HG03025 (cell line): ENCODE measurements at regions not wholly inside any gene's neighbourhood (a gene's known extent, or its start where the extent isn't known, plus 50 kb on each side); places are given as distances from the start of the nearest gene placed in this dataset.

Experiments
- ATAC-seq: cut with Tn5 transposase; IDR thresholded peaks from one replicate; pipeline ENCODE4 v1.9.1; 2021; ENCODE audit warnings: mild to moderate bottlenecking, moderate library complexity; ENCODE audit not compliant: unreplicated experiment, low FRiP score

DNA sequence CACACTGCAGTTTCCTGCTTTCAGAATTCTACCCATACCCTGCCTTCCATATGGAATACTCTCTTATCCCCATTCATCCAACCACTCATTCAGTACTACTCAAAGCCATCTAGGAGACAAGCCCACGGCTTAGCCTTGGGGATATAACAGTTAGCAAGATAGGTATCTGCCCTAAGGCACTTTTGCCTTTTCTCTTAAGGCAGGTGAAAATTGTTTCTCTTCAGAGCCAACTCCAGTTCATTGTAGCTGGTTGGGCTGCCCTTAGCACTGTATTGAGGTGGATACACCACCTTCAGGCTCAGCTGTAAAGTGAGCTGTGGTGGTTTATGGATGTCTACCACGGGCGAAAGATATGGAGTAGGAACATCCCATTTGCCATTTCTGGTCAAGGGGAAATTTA is 729.7 kb upstream of the TBX3 start:
- ATAC-seq, result no peak

DNA sequence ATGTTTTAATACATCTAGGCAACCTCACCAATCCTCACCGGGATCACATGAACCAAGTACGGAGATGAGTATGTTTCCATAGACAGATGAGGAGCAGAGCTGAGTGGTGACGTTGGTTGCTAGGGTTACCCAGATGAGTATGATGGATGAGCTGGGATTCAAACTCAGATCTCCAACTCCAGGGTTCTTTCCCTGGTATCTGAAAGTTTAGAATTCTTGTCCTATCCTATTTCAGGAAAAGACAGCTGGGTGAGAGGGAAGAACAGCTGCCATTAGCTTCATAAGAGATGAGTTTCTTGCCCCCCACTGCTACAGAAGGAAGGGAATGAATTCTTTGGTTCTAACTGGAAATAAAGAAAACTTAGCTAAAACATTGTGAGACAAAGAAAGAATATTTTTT is 728.9 kb upstream of the TBX3 start:
- ATAC-seq, result no peak

DNA sequence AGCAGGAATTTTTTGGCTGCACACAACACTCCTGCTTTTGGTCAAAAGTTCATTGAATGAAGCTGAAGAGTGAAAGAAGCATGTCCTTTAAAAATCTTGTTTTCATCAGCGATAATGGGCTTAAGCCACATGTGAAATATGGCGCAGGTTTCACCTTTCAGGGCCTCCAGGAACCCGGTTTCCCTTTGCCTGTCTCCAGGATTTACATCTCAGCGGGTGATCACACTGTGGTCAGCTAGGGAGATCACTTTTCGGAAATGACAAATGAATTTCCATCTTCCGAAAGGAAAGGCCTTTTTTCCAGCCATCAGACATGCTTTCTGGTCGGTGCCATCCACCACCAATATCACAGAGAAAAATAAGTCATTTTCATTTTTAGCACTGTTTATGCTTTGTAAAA is 727.1 kb upstream of the TBX3 start:
- ATAC-seq, result no peak

DNA sequence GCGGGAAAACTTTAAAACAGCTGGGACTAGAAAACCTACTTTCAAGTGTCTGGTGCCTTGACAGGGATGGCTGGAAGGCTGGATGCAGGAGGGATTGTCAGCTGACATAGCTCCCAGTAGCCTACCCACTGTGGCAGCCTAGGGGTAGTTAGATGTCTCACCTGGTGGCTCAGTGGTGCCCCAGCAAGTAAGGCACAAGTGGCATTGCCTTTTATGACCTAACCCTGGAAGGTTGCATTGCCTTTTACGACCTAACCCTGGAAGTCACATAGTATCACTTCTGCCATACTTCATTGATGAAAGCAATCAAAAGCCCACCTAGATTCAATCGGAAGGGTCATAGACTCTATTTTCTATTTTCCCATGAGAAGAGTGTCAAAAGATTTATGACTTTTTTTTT is 724.7 kb upstream of the TBX3 start:
- ATAC-seq, result no peak

DNA sequence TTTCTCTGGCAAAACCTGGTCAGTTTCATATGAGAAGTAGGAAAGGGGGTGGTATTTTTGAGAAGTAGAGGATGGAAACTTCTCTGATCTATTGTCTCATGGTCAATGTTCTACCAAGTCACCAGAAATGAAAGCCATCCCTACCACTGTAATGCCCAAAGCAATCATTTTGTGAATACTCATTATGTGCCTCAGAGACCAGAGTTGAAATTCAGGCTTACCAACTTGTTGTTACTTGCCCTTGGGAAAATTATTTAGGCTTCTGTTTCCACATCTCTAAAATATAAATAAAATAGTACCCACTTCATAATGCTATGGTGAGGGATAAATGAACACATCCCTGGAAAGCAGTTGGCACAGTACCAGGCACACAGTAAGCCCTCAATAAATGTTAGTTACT is 723.7 kb upstream of the TBX3 start:
- ATAC-seq, result no peak

DNA sequence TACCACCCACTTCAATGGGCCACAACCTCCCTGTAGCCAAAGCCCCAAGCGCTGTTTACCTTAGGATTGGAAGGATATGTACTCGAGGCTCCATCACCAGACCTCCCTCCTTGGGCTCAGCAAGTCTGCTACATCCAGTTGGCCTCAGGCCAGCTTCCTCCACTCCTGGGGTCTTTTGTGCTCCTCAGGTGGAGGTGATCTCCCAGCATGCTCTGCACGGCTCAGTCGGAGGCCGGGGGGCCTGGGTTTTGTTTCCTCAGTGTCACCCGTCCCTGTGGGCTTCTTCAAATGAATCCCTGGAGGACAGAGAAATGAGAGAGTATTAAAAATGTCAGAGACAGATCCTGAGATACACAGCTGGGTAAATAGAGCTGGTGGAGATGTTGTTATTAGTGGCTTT is 723.1 kb upstream of the TBX3 start:
- ATAC-seq, result no peak

DNA sequence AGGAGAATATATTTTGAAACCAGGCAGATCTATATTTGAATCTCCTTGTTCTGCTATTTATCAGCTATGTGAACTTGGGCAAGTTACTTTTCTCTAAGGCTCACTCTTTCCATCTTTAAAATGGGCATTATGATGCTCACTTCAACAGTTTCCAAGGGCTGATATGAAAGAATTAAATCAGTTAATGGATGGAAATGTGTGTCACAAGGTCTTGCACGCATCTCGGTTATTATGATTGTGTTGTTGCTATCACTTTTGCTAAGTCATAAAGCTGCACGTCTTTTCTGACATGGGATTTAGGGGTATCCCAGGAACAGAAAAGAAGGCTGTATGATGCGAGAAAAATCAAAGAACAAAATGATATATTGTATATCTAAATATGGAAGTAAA is 721.5 kb upstream of the TBX3 start:
- ATAC-seq, result no peak

DNA sequence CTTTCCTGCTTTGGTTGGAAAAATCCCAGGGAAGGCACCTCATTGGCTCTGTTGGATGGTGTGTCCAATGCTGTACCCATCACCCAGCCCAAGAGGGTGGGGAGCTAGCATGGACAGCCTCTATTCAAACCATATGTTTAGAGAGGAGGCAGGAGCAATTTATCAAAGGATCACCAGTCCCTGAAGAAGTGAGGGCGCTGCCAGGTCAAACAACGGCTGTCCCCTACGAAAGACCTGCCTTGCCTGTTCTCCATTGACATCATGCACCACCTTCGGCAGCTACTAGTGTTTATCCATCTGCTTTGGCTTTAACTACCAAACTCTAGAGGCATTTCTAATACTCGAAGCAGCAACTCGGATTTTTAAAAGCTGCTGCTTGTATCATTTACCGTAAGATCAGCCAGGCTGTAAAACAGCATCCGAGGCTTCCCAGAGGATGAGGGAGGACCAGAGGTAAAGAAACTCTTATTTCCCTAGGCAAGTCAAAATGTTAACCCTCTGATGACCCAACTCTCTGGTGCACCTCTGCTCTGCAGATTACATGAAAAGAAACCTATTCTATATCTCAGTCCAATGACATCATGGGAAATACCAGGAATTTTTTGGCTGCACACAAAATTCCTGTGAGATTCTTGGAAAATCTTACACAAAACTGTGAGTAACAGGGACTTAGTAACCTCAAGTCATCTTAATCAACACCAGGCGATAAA is 720.9 kb upstream of the TBX3 start:
- no peak for ATAC-seq

DNA sequence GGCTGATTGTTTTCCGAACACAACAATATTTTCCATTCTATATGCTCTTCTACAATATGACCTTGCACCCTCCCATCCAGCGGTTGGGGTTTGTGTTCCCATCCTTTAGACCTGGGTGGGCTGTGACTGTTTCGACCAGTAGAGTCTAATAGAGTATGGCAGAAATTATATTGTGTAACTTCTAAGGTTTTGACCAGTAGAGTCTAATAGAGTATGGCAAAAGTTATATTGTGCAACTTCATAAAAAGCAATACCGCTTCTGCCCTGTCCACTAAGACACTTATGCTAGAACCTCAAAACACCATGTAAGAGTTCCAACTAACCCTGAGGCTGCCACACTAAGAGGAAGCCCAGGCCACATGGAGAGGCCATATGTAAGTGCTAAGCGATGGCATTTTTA is 719.7 kb upstream of the TBX3 start:
- ATAC-seq, result no peak

DNA sequence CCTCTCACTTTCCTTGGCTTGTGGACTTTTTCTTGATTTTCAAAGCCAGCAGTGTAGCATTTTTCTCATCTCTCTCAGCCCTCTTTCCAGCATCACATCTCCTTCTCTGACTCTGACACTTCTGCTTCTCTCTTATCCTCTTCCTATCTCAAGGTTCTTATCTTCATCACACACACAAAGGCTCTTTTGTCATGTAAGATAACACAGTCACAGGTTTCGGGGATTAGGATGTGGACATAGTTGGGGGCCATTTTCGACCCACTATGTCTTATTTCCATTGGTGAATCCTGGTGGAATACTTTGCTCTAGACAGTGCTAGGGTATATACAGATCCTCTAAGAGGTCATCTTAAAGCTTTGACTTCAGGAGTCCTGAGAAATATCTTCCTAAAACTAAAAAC is 719.3 kb upstream of the TBX3 start:
- ATAC-seq, result no peak

DNA sequence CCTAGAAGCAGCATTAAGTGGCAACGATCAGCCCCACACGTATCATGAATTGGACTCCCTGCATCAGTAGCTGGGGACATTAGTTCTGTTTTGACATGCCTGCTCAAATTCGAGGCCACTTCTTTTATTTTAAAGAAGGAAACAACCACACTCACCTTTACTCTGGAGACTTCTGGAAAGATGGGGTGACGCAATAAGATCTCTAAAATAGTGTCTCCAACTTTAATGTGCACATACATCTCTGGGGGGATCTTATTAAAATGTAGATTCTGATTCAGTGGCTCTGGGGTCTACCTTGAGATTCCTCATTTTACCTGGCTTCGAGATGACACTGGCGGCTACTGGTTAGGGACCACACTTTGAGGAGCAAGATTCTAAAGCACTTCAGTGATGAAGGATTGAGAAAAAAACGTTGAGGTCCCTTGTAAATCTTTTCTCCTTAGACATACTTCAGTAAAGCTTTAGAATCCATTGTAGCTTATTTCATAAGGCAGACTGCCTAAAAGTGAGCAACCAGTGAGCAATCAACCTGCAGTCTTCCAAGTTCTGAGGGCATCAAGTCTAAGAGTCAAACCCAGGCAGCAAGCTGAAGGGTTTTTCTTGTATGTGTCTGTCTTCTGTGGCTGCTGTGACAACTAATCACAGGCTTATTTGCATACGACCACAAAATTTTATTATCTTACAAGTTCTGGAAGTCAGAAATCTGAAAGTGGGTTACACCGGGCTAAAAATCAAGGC is 718.6 kb upstream of the TBX3 start:
- ATAC-seq, result no peak

DNA sequence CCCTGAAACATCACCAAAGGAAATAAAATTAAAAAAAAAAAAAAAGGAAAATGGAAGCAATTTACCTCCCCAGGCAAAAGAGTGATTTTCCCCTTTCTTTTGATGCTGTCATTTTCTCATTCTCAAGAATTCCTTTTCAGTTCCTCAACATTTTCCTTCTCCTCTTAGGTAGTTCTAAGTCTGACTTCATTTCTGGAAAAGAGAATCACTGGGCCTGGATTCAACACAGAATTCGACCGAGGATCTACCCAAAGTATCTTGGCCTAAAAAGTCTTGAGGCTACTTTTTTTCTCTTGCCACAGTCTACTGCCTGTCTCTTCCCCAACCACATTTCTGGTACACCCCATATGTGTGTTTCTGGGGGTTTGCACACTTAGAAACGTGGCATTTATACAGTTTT is 717.8 kb upstream of the TBX3 start:
- no peak for ATAC-seq

DNA sequence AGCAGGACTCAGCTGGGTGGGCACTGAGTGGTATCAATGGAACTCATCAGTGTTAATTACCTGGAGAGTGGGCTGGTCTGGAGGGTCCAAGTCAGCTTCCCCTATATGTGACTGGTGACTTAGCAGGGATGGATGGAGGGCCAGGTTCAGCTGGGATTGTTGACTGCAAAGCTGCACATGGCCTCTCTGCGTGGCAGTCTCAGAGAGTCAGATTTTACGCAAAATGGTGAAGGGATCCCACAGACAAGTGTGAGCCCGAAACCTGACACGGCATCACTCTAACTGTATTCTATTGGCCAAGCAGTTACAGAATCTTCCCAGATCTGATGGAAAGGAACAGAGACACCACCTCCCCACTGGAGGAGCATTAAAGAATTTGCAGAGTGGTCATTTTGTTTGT is 716.0 kb upstream of the TBX3 start:
- no peak for ATAC-seq

DNA sequence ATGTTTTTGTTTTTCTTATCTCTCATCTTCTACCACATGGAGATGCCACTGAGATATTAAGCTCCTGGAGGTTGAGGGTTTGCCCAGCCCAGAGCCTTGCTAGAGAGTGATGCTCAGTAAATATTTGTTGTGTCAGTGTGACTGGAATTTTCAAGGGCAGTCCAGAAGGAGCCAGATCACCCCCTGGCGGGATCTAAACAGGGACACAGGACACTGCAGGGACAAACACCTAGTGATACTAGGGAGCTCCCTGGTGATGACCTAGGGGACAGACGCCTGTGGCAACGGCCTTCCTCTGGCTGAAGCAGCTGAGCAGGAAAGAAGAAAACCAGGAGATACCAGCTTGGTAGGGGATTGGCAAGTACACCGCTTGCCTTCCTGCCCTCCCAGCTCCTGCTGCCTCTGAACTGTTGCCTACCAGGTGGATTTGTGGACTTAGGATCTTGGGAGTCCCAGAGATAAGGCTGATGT is 714.4 kb upstream of the TBX3 start:
- no peak for ATAC-seq

DNA sequence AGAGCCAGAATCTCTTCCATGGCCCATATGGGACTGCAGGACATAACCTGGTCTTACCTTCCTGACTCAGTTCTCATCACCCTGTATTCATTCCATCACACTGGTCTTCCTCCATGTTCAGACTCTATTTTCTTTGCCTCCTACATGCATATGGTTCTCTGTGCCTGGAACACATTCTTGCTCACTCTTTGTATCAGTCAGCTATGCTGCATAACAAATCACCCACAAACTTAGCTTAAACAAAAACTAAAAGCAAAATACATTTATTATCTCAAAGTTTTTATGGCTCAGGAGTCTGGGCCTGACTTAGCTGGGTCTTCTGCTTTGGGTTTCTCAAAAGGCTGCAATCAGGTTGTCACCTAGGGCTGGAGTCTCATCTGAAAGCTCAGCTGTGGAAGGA is 712.6 kb upstream of the TBX3 start:
- no peak for ATAC-seq

DNA sequence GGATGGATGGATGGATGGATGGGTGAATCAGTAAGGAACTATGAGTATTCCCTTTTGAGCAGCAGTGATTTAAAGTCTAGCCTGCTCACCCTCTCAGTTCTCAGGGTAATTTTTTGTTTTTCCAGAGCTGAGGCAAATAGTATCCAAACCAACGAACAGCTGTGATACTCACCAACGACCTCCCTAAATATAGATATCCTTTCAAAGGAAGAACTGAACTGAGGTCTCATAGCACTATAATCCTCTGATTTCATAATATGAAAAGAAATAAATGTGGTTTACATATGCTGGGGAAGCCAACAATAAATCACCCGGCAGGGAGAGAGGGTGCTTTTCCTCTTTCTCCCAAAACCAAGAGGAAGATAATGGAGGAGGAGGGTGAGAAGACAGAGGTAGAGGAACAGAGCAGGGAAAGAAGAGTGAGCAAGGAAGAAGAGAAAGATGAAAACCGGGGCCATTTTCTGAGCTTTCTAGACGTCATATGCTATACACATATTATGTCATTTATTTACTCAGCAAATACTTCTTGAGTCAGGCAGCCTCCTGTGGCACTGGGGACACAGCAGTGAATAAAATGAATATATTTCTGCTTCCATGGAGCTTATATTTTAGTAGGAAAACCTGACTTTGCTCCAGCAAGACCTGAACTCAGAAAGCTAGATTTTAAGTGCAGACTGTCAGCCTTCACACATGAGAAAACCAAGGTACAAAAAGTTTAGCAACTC is 710.7 kb upstream of the TBX3 start:
- ATAC-seq, result no peak

DNA sequence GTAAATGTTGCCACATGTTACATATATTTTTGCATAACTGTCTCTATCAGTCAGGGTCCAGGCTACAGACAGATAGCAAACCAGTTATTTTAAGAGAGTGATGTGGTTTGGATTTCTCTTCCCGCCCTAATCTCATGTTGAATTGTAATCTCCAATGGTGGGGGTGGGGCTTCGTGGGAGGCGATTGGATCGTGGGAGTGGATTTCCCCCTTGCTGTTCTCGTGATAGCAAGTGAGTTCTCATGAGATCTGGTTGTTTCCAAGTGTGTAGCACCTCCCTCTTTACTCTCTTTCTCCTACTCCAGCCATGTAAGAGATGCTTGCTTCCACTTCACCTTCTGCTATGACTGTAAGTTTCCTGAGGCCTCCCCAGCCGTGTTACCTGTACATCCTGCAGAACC is 704.2 kb upstream of the TBX3 start:
- no peak for ATAC-seq

DNA sequence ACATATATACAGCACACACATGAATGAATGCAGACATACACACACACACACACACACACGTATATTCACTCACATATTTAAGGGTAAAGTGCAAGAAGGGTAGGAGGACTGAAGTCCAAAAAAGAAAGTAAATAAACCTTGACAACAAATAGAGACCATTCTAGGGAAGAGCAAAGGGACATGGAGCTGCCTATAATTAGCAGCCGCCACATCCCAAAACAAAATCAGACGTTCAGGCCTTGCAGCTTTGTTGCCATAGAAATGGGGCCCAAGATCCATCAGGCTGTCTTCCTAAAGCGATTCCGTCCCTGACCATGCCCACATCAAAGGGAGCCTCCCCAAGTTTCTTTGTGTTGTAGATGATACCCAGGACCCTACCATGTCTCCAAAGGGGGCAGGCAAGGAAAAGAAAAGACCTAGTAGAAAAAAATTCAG is 703.5 kb upstream of the TBX3 start:
- ATAC-seq, result no peak

DNA sequence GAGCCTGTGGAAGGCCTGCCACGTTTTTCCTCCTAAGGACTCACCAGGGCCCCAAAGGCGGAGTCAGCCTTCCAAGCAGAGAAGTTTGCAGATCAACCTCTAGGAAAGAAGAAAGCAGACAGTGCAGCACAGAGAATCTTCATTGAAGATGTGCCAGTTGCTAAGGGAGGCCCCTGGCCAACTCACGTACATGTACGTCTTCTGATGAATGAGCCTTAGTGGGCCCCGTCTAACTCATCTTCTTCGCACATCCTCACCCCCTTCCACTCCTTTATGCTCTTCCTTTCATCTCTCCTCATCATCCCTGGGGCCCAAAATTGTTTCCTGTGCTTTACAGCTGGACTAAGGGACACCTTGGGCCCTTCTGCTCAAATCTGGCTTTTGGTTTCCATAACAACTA is 703.0 kb upstream of the TBX3 start:
- no peak for ATAC-seq

DNA sequence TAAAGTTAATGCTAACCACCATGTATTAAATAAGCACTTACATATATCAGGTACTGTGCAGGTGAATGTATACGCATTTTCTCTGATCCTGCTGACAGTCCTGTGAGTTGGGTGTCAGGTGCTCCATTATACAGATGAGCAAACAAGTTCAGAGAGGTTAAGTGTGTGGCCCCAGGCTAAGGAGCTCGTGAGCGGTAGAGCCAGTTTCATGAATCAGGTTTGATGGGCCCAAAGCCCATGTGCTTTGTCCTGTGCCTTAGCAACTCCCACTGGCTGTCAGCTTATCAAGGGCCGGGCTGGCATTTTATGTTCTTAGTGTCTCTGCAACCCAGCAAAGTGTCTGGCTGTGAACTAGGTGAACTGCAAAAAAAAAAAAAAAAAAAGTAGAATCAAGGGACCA is 701.2 kb upstream of the TBX3 start:
- ATAC-seq, result no peak

DNA sequence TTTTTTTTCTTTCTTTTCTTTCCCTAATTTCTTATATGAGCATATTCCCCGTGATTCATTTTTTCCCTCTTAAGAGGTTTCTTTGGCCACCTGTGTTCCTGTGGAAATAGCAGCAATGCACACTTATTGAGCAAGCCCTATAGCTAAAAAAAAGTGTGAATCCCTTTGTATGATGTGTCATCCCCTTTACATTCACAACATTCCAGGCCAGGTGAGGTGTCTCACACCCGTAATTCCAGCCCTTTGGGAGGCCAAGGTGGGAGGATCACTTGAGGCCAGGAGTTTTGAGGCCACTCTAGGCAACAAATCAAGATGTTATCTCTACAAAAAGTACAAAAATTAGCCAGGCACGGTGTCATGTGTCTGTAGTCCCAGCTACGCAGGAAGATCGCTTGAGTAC is 700.4 kb upstream of the TBX3 start:
- ATAC-seq, result no peak

DNA sequence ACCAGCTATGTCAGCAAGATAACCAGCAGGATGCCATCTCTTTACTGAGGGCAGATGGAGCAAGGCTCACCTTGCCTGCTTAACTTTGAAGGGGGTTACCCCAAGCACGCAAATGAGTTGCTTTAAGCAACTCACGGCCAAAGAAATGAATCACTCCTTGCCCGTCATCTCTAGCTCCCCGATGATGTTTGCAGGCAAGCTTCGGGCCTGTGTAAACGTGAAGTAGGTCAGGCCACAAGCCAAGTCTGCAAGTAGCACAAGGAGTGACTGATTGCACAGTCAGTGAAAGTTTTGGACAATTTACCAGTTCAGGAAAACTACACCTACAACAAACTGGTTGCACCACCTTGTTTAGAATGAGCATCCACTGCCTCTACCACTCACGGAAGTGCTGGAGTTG is 699.7 kb upstream of the TBX3 start:
- no peak for ATAC-seq
